DND-41 (cell line): ENCODE measurements at regions not wholly inside any gene's neighbourhood (a gene's known extent, or its start where the extent isn't known, plus 50 kb on each side); places are given as distances from the start of the nearest gene placed in this dataset.

Experiments
- CTCF ChIP-seq: IDR thresholded peaks from 2 replicates; pipeline ENCODE4 v1.5.1; 2012; ENCODE audit warnings: borderline replicate concordance, low read length, moderate library complexity, mild to moderate bottlenecking; ENCODE audit not compliant: poor library complexity, severe bottlenecking; ENCODE audit errors: extremely low read depth
- EZH2 ChIP-seq: IDR thresholded peaks from 3 replicates; pipeline ENCODE4 v1.6.1; 2012; ENCODE audit warnings: borderline replicate concordance, low read depth, mild to moderate bottlenecking, moderate library complexity, low read length, inconsistent platforms; ENCODE audit not compliant: severe bottlenecking

- TF ChIP-seq CTCF (peak; percentile 48), EZH2 (no peak)
Observed at GRCh38 chr4:98828801-98829200, 100.1 kb downstream of the EIF4E start.
